CD14-positive monocyte (primary cell): ENCODE measurements at regions not wholly inside any gene's neighbourhood (a gene's known extent, or its start where the extent isn't known, plus 50 kb on each side); places are given as distances from the start of the nearest gene placed in this dataset.

ENCODE experiments used
- DNase-seq, 3 donors: peaks; one replicate each; pipeline ENCODE4 v3.0.0-alpha.2; 2011 to 2022
- H2AFZ ChIP-seq: 2 replicates; pipeline ENCODE4 v1.6.0; 2012; ENCODE audit warnings: mild to moderate bottlenecking, low read depth, low read length, inconsistent platforms; ENCODE audit not compliant: insufficient read depth, poor library complexity, severe bottlenecking
- H3K27ac ChIP-seq, 2 donors: 1 replicate in 1 of 2; 2 replicates in 1 of 2; pipeline ENCODE4 v1.5.1; 2012 to 2013; ENCODE audit warnings: low read length in 2 of 2, control low read depth in 1 of 2, inconsistent platforms in 1 of 2, low read depth in 1 of 2, mild to moderate bottlenecking in 1 of 2
- H3K27me3 ChIP-seq, 2 donors: one replicate each; pipeline versions ENCODE4 v1.6.0 to v1.6.1; 2011 to 2013; ENCODE audit warnings: low read length in 2 of 2; ENCODE audit not compliant: control insufficient read depth in 2 of 2, insufficient read depth in 2 of 2
- H3K36me3 ChIP-seq, 2 donors: replicated peaks in 1 of 2; 1 replicate in 1 of 2; 2 replicates in 1 of 2; pipeline versions ENCODE4 v1.5.1 to v1.6.1; 2012 to 2013; ENCODE audit warnings: low read length in 2 of 2, control low read depth in 1 of 2, inconsistent platforms in 1 of 2, mild to moderate bottlenecking in 1 of 2; ENCODE audit not compliant: insufficient read depth in 2 of 2, control insufficient read depth in 1 of 2
- H3K4me1 ChIP-seq, 2 donors: 1 replicate in 1 of 2; 2 replicates in 1 of 2; pipeline versions ENCODE4 v1.5.1 to v1.6.1; 2012 to 2013; ENCODE audit warnings: low read length in 2 of 2, control low read depth in 1 of 2, inconsistent platforms in 1 of 2, mild to moderate bottlenecking in 1 of 2, moderate library complexity in 1 of 2; ENCODE audit not compliant: insufficient read depth in 2 of 2, control insufficient read depth in 1 of 2
- H3K4me2 ChIP-seq: replicated peaks from 2 replicates; pipeline ENCODE3; 2012; ENCODE audit warnings: low read length, moderate library complexity, mild to moderate bottlenecking; ENCODE audit not compliant: poor library complexity, severe bottlenecking; ENCODE audit errors: extremely low read depth
- H3K4me3 ChIP-seq, 3 experiments: fragments of 200-600 bp in 1 of 3; sonication (generic) in 1 of 3; replicated peaks in 1 of 3; 1 replicate in 2 of 3; 2 replicates in 1 of 3; pipeline ENCODE4 v1.5.1; 2011 to 2013; ENCODE audit warnings: low read length in 3 of 3, mild to moderate bottlenecking in 3 of 3, control low read depth in 2 of 3, low read depth in 2 of 3, inconsistent platforms in 1 of 3, moderate library complexity in 1 of 3
- H3K79me2 ChIP-seq: 2 replicates; pipeline ENCODE4 v1.6.0; 2012; ENCODE audit warnings: mild to moderate bottlenecking, control low read depth, inconsistent platforms, low read length, moderate library complexity; ENCODE audit not compliant: insufficient read depth
- H3K9ac ChIP-seq: 2 replicates; pipeline ENCODE4 v1.6.0; 2017; ENCODE audit warnings: low read length, mild to moderate bottlenecking; ENCODE audit not compliant: insufficient read depth, poor library complexity, severe bottlenecking
- H3K9me3 ChIP-seq, 2 donors: replicated peaks in 1 of 2; 1 replicate in 1 of 2; 2 replicates in 1 of 2; pipeline versions ENCODE4 v1.5.1 to v1.6.1; 2012 to 2013; ENCODE audit warnings: low read length in 2 of 2, control low read depth in 1 of 2; ENCODE audit not compliant: control insufficient read depth in 1 of 2, insufficient read depth in 1 of 2
- H4K20me1 ChIP-seq: 2 replicates; pipeline ENCODE4 v1.6.0; 2012; ENCODE audit warnings: mild to moderate bottlenecking, low read length, control low read depth, moderate library complexity; ENCODE audit not compliant: insufficient read depth
- H3K27ac Mint-ChIP-seq, 7 donors: one replicate each; pipeline ENCODE4 v1.8.0; 2020; ENCODE audit warnings: mild to moderate bottlenecking in 7 of 7, mixed read lengths in 7 of 7, moderate library complexity in 6 of 7, inconsistent platforms in 2 of 7
- H3K27me3 Mint-ChIP-seq, 3 donors: one replicate each; pipeline ENCODE4 v1.8.0; 2021 to 2022; ENCODE audit warnings: low read depth in 3 of 3, mild to moderate bottlenecking in 3 of 3, mixed read lengths in 3 of 3, moderate library complexity in 3 of 3, inconsistent platforms in 1 of 3
- H3K36me3 Mint-ChIP-seq, 2 donors: one replicate each; pipeline ENCODE4 v1.8.0; 2020; ENCODE audit warnings: mixed read lengths in 2 of 2, inconsistent platforms in 1 of 2, mild to moderate bottlenecking in 1 of 2
- H3K4me1 Mint-ChIP-seq: one replicate; pipeline ENCODE4 v1.8.0; 2020; ENCODE audit warnings: mild to moderate bottlenecking, mixed read lengths
- H3K4me3 Mint-ChIP-seq, 2 donors: one replicate each; pipeline ENCODE4 v1.8.0; 2020; ENCODE audit warnings: mild to moderate bottlenecking in 2 of 2, mixed read lengths in 2 of 2, moderate library complexity in 1 of 2
- H3K9me3 Mint-ChIP-seq, 7 donors: one replicate each; pipeline ENCODE4 v1.8.0; 2020 to 2022; ENCODE audit warnings: mixed read lengths in 7 of 7, mild to moderate bottlenecking in 6 of 7, moderate library complexity in 6 of 7, inconsistent platforms in 2 of 7
- WGBS: methylation state at CpG from one replicate; pipeline ENCODE4 v1.1.5; 2013; ENCODE audit warnings: missing lambda C conversion rate; ENCODE audit not compliant: insufficient coverage; 5-methylcytosine and 5-hydroxymethylcytosine counted together
- intact Hi-C, 2 donors: fragments of 100-400 bp; cut with micrococcal nuclease; formaldehyde crosslinking; loops; one replicate each; pipeline versions ENCODE4 v1.15.0 to v1.15.1; 2023
- TF ChIP-seq, protein P1 (sequence below): fragments of 200-600 bp; IDR thresholded peaks from one replicate; pipeline ENCODE4 v1.8.0; 2022; ENCODE audit warnings: antibody characterized with exemption, mild to moderate bottlenecking

DNA sequence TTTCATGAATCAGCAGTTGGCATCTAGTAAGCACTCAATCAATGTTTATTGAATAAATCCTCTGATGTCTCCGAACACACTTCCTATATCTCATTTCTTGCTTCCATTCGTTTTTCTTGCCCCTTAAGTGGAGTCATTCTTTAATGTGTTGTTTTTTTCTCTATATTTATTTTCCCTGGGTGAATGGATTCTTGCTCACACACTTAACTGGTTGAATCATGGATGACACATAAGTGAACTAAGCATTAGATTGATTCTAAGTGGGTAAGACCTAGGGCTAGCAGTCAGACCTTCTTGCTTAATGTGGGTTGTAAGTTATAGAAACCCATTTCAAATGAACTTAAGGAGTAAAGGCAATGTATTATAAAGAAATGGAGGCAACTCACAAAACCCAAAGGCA, 111.1 kb downstream of the RTL3 start:
- DNase-seq = no peak
- no peak overlapping the region for H3K4me3 ChIP-seq
- Mint-ChIP-seq H3K27ac (no peak overlapping the region), H3K27me3 (peaks cover 0 to 2% (median 2%) of the 10 kb centered on the region in 3 donors), H3K9me3 (peaks cover 8 to 17% (median 11%) of the 10 kb centered on the region in 7 donors), H3K4me3 (no peak overlapping the region), H3K4me1 (no peaks in the 10 kb centered on the region), H3K36me3 (no peaks in the 10 kb centered on the region)
- H3K4me2 ChIP-seq = no peak overlapping the region
- no peaks in the 10 kb centered on the region for H3K27me3 ChIP-seq
- no CpG with 5 or more reads among the region's 2 CpGs for WGBS
- H3K4me1 ChIP-seq = no peaks in the 10 kb centered on the region
- H3K9ac ChIP-seq = no peak overlapping the region
- no peaks in the 10 kb centered on the region for H3K36me3 ChIP-seq
- peaks cover 6 to 11% of the 10 kb centered on the region in 2 donors for H3K9me3 ChIP-seq
- no peaks in the 10 kb centered on the region for H4K20me1 ChIP-seq
- TF ChIP-seq, protein P1, sequence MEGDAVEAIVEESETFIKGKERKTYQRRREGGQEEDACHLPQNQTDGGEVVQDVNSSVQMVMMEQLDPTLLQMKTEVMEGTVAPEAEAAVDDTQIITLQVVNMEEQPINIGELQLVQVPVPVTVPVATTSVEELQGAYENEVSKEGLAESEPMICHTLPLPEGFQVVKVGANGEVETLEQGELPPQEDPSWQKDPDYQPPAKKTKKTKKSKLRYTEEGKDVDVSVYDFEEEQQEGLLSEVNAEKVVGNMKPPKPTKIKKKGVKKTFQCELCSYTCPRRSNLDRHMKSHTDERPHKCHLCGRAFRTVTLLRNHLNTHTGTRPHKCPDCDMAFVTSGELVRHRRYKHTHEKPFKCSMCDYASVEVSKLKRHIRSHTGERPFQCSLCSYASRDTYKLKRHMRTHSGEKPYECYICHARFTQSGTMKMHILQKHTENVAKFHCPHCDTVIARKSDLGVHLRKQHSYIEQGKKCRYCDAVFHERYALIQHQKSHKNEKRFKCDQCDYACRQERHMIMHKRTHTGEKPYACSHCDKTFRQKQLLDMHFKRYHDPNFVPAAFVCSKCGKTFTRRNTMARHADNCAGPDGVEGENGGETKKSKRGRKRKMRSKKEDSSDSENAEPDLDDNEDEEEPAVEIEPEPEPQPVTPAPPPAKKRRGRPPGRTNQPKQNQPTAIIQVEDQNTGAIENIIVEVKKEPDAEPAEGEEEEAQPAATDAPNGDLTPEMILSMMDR = no peak
- intact Hi-C loops = no loop called here
- H3K27ac ChIP-seq = no peak overlapping the region
- no peak overlapping the region for H2AFZ ChIP-seq
- H3K79me2 ChIP-seq = no peaks in the 10 kb centered on the region

DNA sequence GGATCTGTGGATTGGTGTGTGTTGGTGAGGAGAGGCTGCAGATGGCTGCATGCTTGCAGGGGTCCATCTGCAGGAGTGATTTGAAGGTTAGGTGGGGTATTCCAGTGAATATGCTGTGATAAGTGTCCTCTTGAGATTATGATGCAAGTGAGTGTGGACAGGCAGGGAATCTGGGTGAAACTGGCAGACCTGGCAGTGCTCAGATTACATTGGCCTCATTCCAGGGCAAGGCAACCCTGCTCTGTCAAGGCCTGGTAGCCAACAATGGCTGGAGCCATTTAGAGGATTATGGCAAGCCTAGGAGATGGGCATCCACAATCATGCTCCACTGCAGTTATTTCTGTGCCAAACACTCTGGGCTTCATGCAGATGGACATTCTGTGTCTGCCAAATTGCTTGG, 113.9 kb downstream of the RTL3 start:
- peaks cover 6 to 11% of the 10 kb centered on the region in 2 donors for H3K9me3 ChIP-seq
- no peak overlapping the region for H3K4me3 ChIP-seq
- H3K27ac ChIP-seq = no peak overlapping the region
- no peaks in the 10 kb centered on the region for H3K4me1 Mint-ChIP-seq
- H3K4me3 Mint-ChIP-seq = no peak overlapping the region
- TF ChIP-seq, protein P1 = no peak
- peaks cover 0 to 2% (median 0%) of the 10 kb centered on the region in 3 donors for H3K27me3 Mint-ChIP-seq
- no peaks in the 10 kb centered on the region for H3K27me3 ChIP-seq
- no peak overlapping the region for H3K4me2 ChIP-seq
- H3K4me1 ChIP-seq = no peaks in the 10 kb centered on the region
- intact Hi-C loops = no loop called here
- no peaks in the 10 kb centered on the region for H3K36me3 ChIP-seq
- H3K9ac ChIP-seq = no peak overlapping the region
- no peaks in the 10 kb centered on the region for H3K79me2 ChIP-seq
- no peak for DNase-seq
- no peaks in the 10 kb centered on the region for H4K20me1 ChIP-seq
- H3K27ac Mint-ChIP-seq = peak overlapping the region in 1 of 7 donors; percentile 15
- peaks cover 8 to 25% (median 17%) of the 10 kb centered on the region in 7 donors for H3K9me3 Mint-ChIP-seq
- no peak overlapping the region for H2AFZ ChIP-seq
- H3K36me3 Mint-ChIP-seq = no peaks in the 10 kb centered on the region
